ENCODE measurements at regions not wholly inside any gene's neighbourhood (a gene's known extent, or its start where the extent isn't known, plus 50 kb on each side); places are given as distances from the start of the nearest gene placed in this dataset.

- no peaks in the 10 kb centered on the region for H3K9me3 ChIP-seq (ENCODE audit: control insufficient read depth, insufficient read depth, low read depth, low read length)
- H3K27ac ChIP-seq (ENCODE audit: extremely low read depth, low read depth, low read length), result no peak overlapping the region
- no peak for TF ChIP-seq ZNF423 (tag by site-specific recombination; IDR thresholded peaks at IDR 0.05)
- TF ChIP-seq ZNF623 (tag by site-specific recombination; IDR thresholded peaks at IDR 0.05), result no peak
- TF ChIP-seq ZNF530 (tag by site-specific recombination; IDR thresholded peaks at IDR 0.05; ENCODE audit: low read depth), result no peak
- TF ChIP-seq CTCF (tag by site-specific recombination; IDR thresholded peaks at IDR 0.05), result no peak
- no peak for TF ChIP-seq ZNF16 (tag by site-specific recombination; IDR thresholded peaks at IDR 0.05; ENCODE audit: low read depth)
- TF ChIP-seq ZNF37A (tag by site-specific recombination; IDR thresholded peaks at IDR 0.05), result no peak
- no peak for TF ChIP-seq ZNF621 (tag by site-specific recombination; IDR thresholded peaks at IDR 0.05)
- no peak for TF ChIP-seq MZF1 (tag by site-specific recombination; IDR thresholded peaks at IDR 0.05; ENCODE audit: borderline replicate concordance)
- TF ChIP-seq ZNF558 (tag by site-specific recombination; IDR thresholded peaks at IDR 0.05), result no peak
- no peak for TF ChIP-seq KLF10 (tag by site-specific recombination; IDR thresholded peaks at IDR 0.05)
- no peak for TF ChIP-seq ZNF362 (tag by site-specific recombination; IDR thresholded peaks at IDR 0.05)
- TF ChIP-seq ZNF510 (tag by site-specific recombination; IDR thresholded peaks at IDR 0.05; ENCODE audit: insufficient replicate concordance), result no peak
- H3K36me3 ChIP-seq (ENCODE audit: control insufficient read depth in 2 of 2, insufficient read depth in 1 of 2, low read length in 2 of 2), result no peaks in the 10 kb centered on the region
- no peak overlapping the region for H3K4me3 ChIP-seq (ENCODE audit: low read depth, low read length)
- ChIA-PET POLR2A (no interaction called here), CTCF (no interaction called here)
- no peaks in the 10 kb centered on the region for H3K4me1 ChIP-seq (ENCODE audit: control insufficient read depth, insufficient read depth, low read length)
Measured at GRCh38 chr2:45332567-45332966, 278.5 kb downstream of the SRBD1 start.

- no peaks in the 10 kb centered on the region for H3K36me3 ChIP-seq (ENCODE audit: control insufficient read depth in 2 of 2, insufficient read depth in 1 of 2, low read length in 2 of 2)
- H3K27ac ChIP-seq (ENCODE audit: extremely low read depth, low read depth, low read length), result no peak overlapping the region
- CTCF ChIA-PET, result interaction anchor here (0.6 kb wide), 1 partner anchor 162 kb away, joined by 6 read pairs; no protein-coding TSS in a partner anchor
- no peaks in the 10 kb centered on the region for H3K9me3 ChIP-seq (ENCODE audit: control insufficient read depth, insufficient read depth, low read depth, low read length)
- TF ChIP-seq SCRT2 (tag by site-specific recombination; IDR thresholded peaks at IDR 0.05), result no peak
- TF ChIP-seq ZNF366 (tag by site-specific recombination; conservative IDR thresholded peaks at IDR 0.05), result no peak
- TF ChIP-seq ZNF223 (tag by site-specific recombination; IDR thresholded peaks at IDR 0.05), result no peak
- no peak for TF ChIP-seq TCF7L2 (IDR thresholded peaks at IDR 0.05; ENCODE audit: borderline replicate concordance, low read depth, low read length)
- no peak for TF ChIP-seq ZNF155 (tag by site-specific recombination; IDR thresholded peaks at IDR 0.05)
- no peak for TF ChIP-seq GLI4 (tag by site-specific recombination; IDR thresholded peaks at IDR 0.05)
- TF ChIP-seq ZNF645 (tag by site-specific recombination; IDR thresholded peaks at IDR 0.05), result no peak
- no peak for TF ChIP-seq SP7 (tag by site-specific recombination; IDR thresholded peaks at IDR 0.05)
- TF ChIP-seq ZNF654 (tag by site-specific recombination; IDR thresholded peaks at IDR 0.05; ENCODE audit: low read depth), result no peak
- TF ChIP-seq ZNF501 (tag by site-specific recombination; IDR thresholded peaks at IDR 0.05), result no peak
- no peak for TF ChIP-seq ZNF514 (tag by site-specific recombination; IDR thresholded peaks at IDR 0.05)
- TF ChIP-seq ZSCAN18 (tag by site-specific recombination; IDR thresholded peaks at IDR 0.05), result no peak
- TF ChIP-seq MYNN (tag by site-specific recombination; IDR thresholded peaks at IDR 0.05; ENCODE audit: borderline replicate concordance), result no peak
- TF ChIP-seq ZNF335 (tag by site-specific recombination; conservative IDR thresholded peaks at IDR 0.05), result no peak
- no peak overlapping the region for H3K4me3 ChIP-seq (ENCODE audit: low read depth, low read length)
- no peaks in the 10 kb centered on the region for H3K4me1 ChIP-seq (ENCODE audit: control insufficient read depth, insufficient read depth, low read length)
- POLR2A ChIA-PET, result no interaction called here
Measured at GRCh38 chr2:45332094-45332493, 279.0 kb downstream of the SRBD1 start.
